Activated CD4-positive, alpha-beta memory T cell treated with anti-CD3 and anti-CD28 coated beads for 36 hours (primary cell): ENCODE measurements at regions not wholly inside any gene's neighbourhood (a gene's known extent, or its start where the extent isn't known, plus 50 kb on each side); places are given as distances from the start of the nearest gene placed in this dataset.

Experiments used
- CTCF ChIA-PET: fragments of 350-600 bp; sonication (Branson Sonifier 250); formaldehyde crosslinking; loops from one replicate; lab custom pipeline; 2021; ENCODE audit warnings: antibody characterized with exemption, inconsistent platforms; lab: Charles Lee
- POLR2A ChIA-PET: fragments of 350-600 bp; sonication (Branson Sonifier 250); formaldehyde crosslinking; loops from one replicate; lab custom pipeline; 2021; ENCODE audit warnings: antibody characterized with exemption; lab: Charles Lee
- DNase-seq: peaks from one replicate; pipeline ENCODE4 v3.0.0-alpha.2; 2020
- H3K27ac Mint-ChIP-seq: one replicate; pipeline ENCODE4 v1.8.0; 2021; ENCODE audit warnings: mixed read lengths
- H3K27me3 Mint-ChIP-seq: one replicate; pipeline ENCODE4 v1.8.0; 2021; ENCODE audit warnings: mixed read lengths
- H3K36me3 Mint-ChIP-seq: one replicate; pipeline ENCODE4 v1.8.0; 2021; ENCODE audit warnings: mixed read lengths
- H3K4me1 Mint-ChIP-seq: one replicate; pipeline ENCODE4 v1.8.0; 2021; ENCODE audit warnings: low read depth, mixed read lengths
- H3K4me3 Mint-ChIP-seq: one replicate; pipeline ENCODE4 v1.8.0; 2021; ENCODE audit warnings: mild to moderate bottlenecking, mixed read lengths
- H3K9me3 Mint-ChIP-seq: one replicate; pipeline ENCODE4 v1.8.0; 2021; ENCODE audit warnings: mixed read lengths
- intact Hi-C: fragments of 100-400 bp; cut with micrococcal nuclease; formaldehyde crosslinking; loops from one replicate; pipeline ENCODE4 v1.15.1; 2023

DNA sequence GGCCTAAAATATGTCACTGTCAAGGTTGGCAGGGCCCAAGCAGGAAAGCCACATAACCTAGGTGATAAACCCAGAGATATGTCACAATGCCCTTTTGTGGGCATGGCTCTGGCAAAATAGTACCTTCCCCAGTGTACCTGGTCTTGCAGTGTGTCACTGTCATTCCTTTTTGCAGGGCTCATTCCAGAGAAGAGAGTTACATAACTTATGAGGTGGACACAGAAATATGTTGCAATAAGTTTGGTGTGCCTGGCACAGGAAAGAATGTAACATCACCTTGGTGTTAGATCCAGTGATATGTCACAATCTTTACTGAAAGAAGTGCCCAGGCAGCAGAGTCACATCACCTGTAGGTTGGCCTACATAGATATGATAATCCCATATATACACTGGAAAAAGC lies 910.8 kb upstream of the TSPY4 start:
- no peak overlapping the region for H3K27ac Mint-ChIP-seq
- no peaks in the 10 kb centered on the region for H3K9me3 Mint-ChIP-seq
- POLR2A ChIA-PET, result no interaction called here
- intact Hi-C loops, result no loop called here
- no peaks in the 10 kb centered on the region for H3K27me3 Mint-ChIP-seq
- no peak overlapping the region for H3K4me3 Mint-ChIP-seq
- H3K4me1 Mint-ChIP-seq, result no peaks in the 10 kb centered on the region
- no peaks in the 10 kb centered on the region for H3K36me3 Mint-ChIP-seq
- CTCF ChIA-PET, result no interaction called here
- no peak for DNase-seq

- CTCF ChIA-PET, result no interaction called here
- no peak overlapping the region for H3K27ac Mint-ChIP-seq
- H3K4me3 Mint-ChIP-seq, result no peak overlapping the region
- no peaks in the 10 kb centered on the region for H3K27me3 Mint-ChIP-seq
- H3K9me3 Mint-ChIP-seq, result no peaks in the 10 kb centered on the region
- POLR2A ChIA-PET, result no interaction called here
- intact Hi-C loops, result no loop called here
- peak; percentile 7 for DNase-seq
- H3K4me1 Mint-ChIP-seq, result no peaks in the 10 kb centered on the region
- no peaks in the 10 kb centered on the region for H3K36me3 Mint-ChIP-seq
Observed at GRCh38 chrY:8437510-8437909, 899.8 kb upstream of the TSPY4 start.

DNA sequence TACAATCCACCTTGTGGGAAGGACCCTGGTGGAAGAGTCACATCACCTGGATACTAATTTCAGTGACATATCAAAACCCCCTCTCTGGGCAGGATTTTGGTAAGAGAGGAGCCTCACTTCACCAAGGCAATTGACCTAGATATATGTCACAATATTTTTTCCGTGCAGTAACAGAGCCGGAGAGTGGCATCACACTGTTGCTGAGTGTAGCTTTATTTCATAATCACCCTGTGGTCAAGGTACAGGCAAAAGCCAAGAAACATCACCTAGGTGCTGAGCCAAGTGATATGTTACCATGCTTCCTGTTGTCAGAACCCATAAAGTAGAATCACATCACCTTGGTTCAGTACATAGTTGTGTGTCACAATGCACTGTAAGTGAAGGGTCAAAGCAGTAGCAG lies 895.2 kb upstream of the TSPY4 start:
- no peak overlapping the region for H3K4me3 Mint-ChIP-seq
- H3K9me3 Mint-ChIP-seq, result no peaks in the 10 kb centered on the region
- H3K27ac Mint-ChIP-seq, result no peak overlapping the region
- H3K4me1 Mint-ChIP-seq, result no peaks in the 10 kb centered on the region
- H3K27me3 Mint-ChIP-seq, result no peaks in the 10 kb centered on the region
- H3K36me3 Mint-ChIP-seq, result no peaks in the 10 kb centered on the region
- DNase-seq, result no peak
- intact Hi-C loops, result no loop called here
- POLR2A ChIA-PET, result no interaction called here
- CTCF ChIA-PET, result no interaction called here

GRCh38 chrY:8452963-8453362 lies 884.3 kb upstream of the TSPY4 start:
- no peaks in the 10 kb centered on the region for H3K36me3 Mint-ChIP-seq
- no peak for DNase-seq
- POLR2A ChIA-PET, result no interaction called here
- no peaks in the 10 kb centered on the region for H3K4me1 Mint-ChIP-seq
- H3K4me3 Mint-ChIP-seq, result no peak overlapping the region
- H3K9me3 Mint-ChIP-seq, result no peaks in the 10 kb centered on the region
- intact Hi-C loops, result loop anchor here (5.0 kb wide), 1 partner anchor 71 kb away; no protein-coding TSS in a partner anchor
- no peaks in the 10 kb centered on the region for H3K27me3 Mint-ChIP-seq
- no peak overlapping the region for H3K27ac Mint-ChIP-seq
- CTCF ChIA-PET, result no interaction called here

DNA sequence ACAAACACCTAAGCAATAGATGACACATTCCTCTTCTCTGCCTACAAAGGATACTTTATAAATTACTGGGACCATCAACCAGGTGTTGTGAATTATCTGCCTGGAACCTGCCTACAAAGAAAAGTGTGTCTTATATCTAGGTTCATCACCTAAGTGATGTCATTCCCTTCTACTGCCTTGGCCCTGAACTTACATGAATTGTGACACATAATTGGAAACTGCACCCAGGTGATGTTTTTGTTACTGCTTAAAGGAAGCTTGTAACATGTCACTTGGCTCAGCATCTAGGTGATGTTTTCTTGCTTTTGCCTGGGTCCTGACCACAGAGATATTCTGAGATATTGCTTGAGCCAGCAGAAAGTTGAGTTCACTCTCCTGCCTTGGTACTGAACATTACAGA lies 870.5 kb upstream of the TSPY4 start:
- no peaks in the 10 kb centered on the region for H3K27me3 Mint-ChIP-seq
- DNase-seq, result no peak
- intact Hi-C loops, result no loop called here
- H3K9me3 Mint-ChIP-seq, result no peaks in the 10 kb centered on the region
- H3K36me3 Mint-ChIP-seq, result no peaks in the 10 kb centered on the region
- no peaks in the 10 kb centered on the region for H3K4me1 Mint-ChIP-seq
- CTCF ChIA-PET, result no interaction called here
- POLR2A ChIA-PET, result no interaction called here
- H3K27ac Mint-ChIP-seq, result no peak overlapping the region
- no peak overlapping the region for H3K4me3 Mint-ChIP-seq

GRCh38 chrY:8470249-8470648 lies 867.0 kb upstream of the TSPY4 start:
- H3K27me3 Mint-ChIP-seq, result no peaks in the 10 kb centered on the region
- H3K27ac Mint-ChIP-seq, result no peak overlapping the region
- no peaks in the 10 kb centered on the region for H3K4me1 Mint-ChIP-seq
- no peak overlapping the region for H3K4me3 Mint-ChIP-seq
- ChIA-PET POLR2A (no interaction called here), CTCF (no interaction called here)
- no peaks in the 10 kb centered on the region for H3K9me3 Mint-ChIP-seq
- intact Hi-C loops, result no loop called here
- H3K36me3 Mint-ChIP-seq, result no peaks in the 10 kb centered on the region
- peak; percentile 8 for DNase-seq

- no peak overlapping the region for H3K4me3 Mint-ChIP-seq
Observed at GRCh38 chrY:8479141-8479540, 858.1 kb upstream of the TSPY4 start.

GRCh38 chrY:8488955-8489354 lies 848.3 kb upstream of the TSPY4 start:
- H3K27me3 Mint-ChIP-seq, result no peaks in the 10 kb centered on the region
- POLR2A ChIA-PET, result no interaction called here
- H3K4me1 Mint-ChIP-seq, result peaks cover 2% of the 10 kb centered on the region
- H3K36me3 Mint-ChIP-seq, result no peaks in the 10 kb centered on the region
- DNase-seq, result no peak
- H3K27ac Mint-ChIP-seq, result no peak overlapping the region
- H3K4me3 Mint-ChIP-seq, result no peak overlapping the region
- CTCF ChIA-PET, result no interaction called here
- no peaks in the 10 kb centered on the region for H3K9me3 Mint-ChIP-seq
- intact Hi-C loops, result no loop called here

More at GRCh38 chrY:8479141-8479540, 858.1 kb upstream of the TSPY4 start:
- Mint-ChIP-seq H3K36me3 (no peaks in the 10 kb centered on the region), H3K27me3 (no peaks in the 10 kb centered on the region), H3K9me3 (no peaks in the 10 kb centered on the region), H3K27ac (no peak overlapping the region), H3K4me1 (no peaks in the 10 kb centered on the region)
- intact Hi-C loops, result no loop called here
- ChIA-PET POLR2A (no interaction called here), CTCF (no interaction called here)
- DNase-seq, result no peak

DNA sequence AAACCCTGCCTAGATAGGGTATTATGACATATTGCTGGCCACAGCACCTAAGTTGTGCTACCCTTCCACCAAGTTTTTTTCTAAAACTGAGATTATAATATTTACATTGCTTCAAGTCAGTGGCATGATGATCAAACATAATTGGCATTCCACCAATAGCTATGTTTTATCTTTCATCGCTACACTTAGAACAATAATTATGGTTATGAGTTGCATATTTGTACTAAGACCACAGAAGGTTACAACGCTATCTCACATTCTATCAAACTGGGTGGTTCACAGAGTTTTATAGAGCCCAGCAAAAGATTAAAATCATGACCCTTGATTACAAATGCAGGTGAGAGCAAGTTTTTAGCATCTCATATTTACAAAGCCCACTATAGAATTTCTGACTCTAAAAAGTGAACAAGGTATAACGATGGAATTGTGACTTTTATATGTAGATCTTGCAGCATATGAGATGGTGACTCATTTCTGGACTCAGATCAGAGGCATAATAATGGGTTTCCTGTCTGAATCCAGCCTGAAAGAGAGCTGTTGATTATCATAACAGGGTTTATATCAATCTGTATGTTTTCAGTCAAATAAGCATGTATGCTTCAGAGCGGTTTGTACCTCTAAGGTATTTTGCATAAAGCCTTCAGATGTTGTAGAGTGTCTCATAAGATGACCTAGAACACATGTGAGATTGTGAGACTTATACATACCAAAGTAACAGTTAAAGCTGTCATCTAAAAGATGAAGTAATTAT lies 847.2 kb upstream of the TSPY4 start:
- Mint-ChIP-seq H3K4me1 (peaks cover 2% of the 10 kb centered on the region), H3K27me3 (no peaks in the 10 kb centered on the region), H3K9me3 (no peaks in the 10 kb centered on the region), H3K27ac (no peak overlapping the region), H3K4me3 (no peak overlapping the region), H3K36me3 (no peaks in the 10 kb centered on the region)
- intact Hi-C loops, result no loop called here
- no peak for DNase-seq
- ChIA-PET POLR2A (no interaction called here), CTCF (no interaction called here)

- ChIA-PET POLR2A (no interaction called here), CTCF (no interaction called here)
- intact Hi-C loops, result no loop called here
- H3K4me1 Mint-ChIP-seq, result peaks cover 2% of the 10 kb centered on the region
- no peak overlapping the region for H3K4me3 Mint-ChIP-seq
- DNase-seq, result no peak
- no peaks in the 10 kb centered on the region for H3K9me3 Mint-ChIP-seq
- H3K27ac Mint-ChIP-seq, result no peak overlapping the region
- no peaks in the 10 kb centered on the region for H3K27me3 Mint-ChIP-seq
- H3K36me3 Mint-ChIP-seq, result no peaks in the 10 kb centered on the region
Observed at GRCh38 chrY:8494396-8494795, 842.9 kb upstream of the TSPY4 start.

GRCh38 chrY:8495243-8495642 lies 842.0 kb upstream of the TSPY4 start:
- no peaks in the 10 kb centered on the region for H3K9me3 Mint-ChIP-seq
- CTCF ChIA-PET, result no interaction called here
- POLR2A ChIA-PET, result no interaction called here
- no peaks in the 10 kb centered on the region for H3K36me3 Mint-ChIP-seq
- no peak for DNase-seq
- H3K27me3 Mint-ChIP-seq, result no peaks in the 10 kb centered on the region
- H3K4me3 Mint-ChIP-seq, result no peak overlapping the region
- H3K4me1 Mint-ChIP-seq, result peaks cover under 1% of the 10 kb centered on the region
- H3K27ac Mint-ChIP-seq, result no peak overlapping the region
- intact Hi-C loops, result no loop called here

DNA sequence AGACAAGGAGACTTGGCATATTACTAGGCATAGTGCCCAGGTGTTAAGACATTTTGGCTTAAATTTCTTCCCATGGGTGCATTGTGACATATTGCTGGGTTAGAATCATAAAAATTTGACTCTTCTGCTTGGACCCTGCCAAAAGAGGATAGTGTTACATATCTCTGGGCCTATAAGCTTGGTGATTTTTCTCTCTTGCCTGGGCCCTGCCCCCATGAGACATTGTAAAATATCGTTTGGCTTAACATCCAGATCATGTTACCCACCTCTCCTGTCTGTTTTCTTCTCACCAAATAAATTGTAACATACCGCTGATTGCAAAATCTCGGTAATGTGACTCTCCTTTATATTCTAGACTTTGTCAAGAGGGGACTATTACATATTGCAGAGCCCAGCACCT lies 836.4 kb upstream of the TSPY4 start:
- Mint-ChIP-seq H3K27me3 (no peaks in the 10 kb centered on the region), H3K9me3 (no peaks in the 10 kb centered on the region)
- POLR2A ChIA-PET, result no interaction called here

DNA sequence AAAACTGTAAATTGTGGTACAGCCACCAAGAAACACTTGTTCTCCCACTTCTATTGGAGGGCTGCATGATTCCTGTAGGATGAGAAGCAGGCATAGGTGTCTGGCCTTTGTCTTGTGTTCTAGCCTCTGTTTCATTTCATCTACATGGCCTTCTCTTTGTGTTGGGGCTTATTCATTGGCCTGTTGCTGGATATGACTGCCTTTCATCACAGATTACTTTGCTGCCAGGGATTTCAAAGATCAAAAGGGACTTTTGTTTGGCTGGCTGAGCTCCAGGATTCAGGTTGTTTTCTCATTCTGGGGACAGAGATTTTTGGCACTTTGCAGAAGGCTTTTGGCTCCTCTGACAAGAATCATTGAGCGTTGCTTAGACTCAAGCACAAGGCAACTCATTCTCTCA lies 803.8 kb upstream of the TSPY4 start:
- no peaks in the 10 kb centered on the region for H3K4me1 Mint-ChIP-seq

More for the DNA sequence above, 836.4 kb upstream of the TSPY4 start:
- intact Hi-C loops, result no loop called here
- no peak overlapping the region for H3K4me3 Mint-ChIP-seq
- no peaks in the 10 kb centered on the region for H3K4me1 Mint-ChIP-seq
- DNase-seq, result no peak
- CTCF ChIA-PET, result no interaction called here
- no peaks in the 10 kb centered on the region for H3K36me3 Mint-ChIP-seq
- no peak overlapping the region for H3K27ac Mint-ChIP-seq

More for the DNA sequence above, 803.8 kb upstream of the TSPY4 start:
- Mint-ChIP-seq H3K4me3 (no peak overlapping the region), H3K27me3 (no peaks in the 10 kb centered on the region), H3K9me3 (no peaks in the 10 kb centered on the region), H3K27ac (no peak overlapping the region), H3K36me3 (no peaks in the 10 kb centered on the region)
- ChIA-PET CTCF (no interaction called here), POLR2A (no interaction called here)
- intact Hi-C loops, result no loop called here
- no peak for DNase-seq
